H1 (cell line): ENCODE measurements at regions not wholly inside any gene's neighbourhood (a gene's known extent, or its start where the extent isn't known, plus 50 kb on each side); places are given as distances from the start of the nearest gene placed in this dataset.

Source experiments
- CTCF ChIA-PET: fragments of 300-600 bp; sonication (Branson Sonifier 250); formaldehyde crosslinking; loops from one replicate; lab custom pipeline; 2021; ENCODE audit not compliant: partially characterized antibody; lab: Charles Lee
- POLR2A ChIA-PET: fragments of 300-600 bp; sonication (Branson Sonifier 250); formaldehyde crosslinking; loops from one replicate; lab custom pipeline; 2021; ENCODE audit warnings: inconsistent platforms; ENCODE audit not compliant: partially characterized antibody; lab: Charles Lee
- DNase-seq, 2 experiments: peaks; one replicate each; pipeline versions ENCODE4 v3.0.0 to v3.0.0-alpha.2; 2010 to 2022; ENCODE audit warnings: low spot score in 2 of 2, low read depth in 1 of 2, mixed read lengths in 1 of 2
- FAIRE-seq: peaks from 2 replicates; lab custom pipeline; 2011; peaks lifted over from hg19 to GRCh38; lab: Jason Lieb, UNC
- H2AFZ ChIP-seq: 2 replicates; pipeline ENCODE4 v1.8.1; 2012; ENCODE audit warnings: low read length, inconsistent platforms
- H2AK5ac ChIP-seq: 2 replicates; pipeline ENCODE4 v1.6.1; 2013; ENCODE audit warnings: low read depth, low read length
- H2BK120ac ChIP-seq: replicated peaks from 2 replicates; pipeline ENCODE3; 2013; ENCODE audit warnings: low read depth, low read length, inconsistent platforms
- H2BK12ac ChIP-seq: 2 replicates; pipeline ENCODE4 v1.6.1; 2013; ENCODE audit warnings: low read depth, low read length
- H2BK15ac ChIP-seq: 2 replicates; pipeline ENCODE4 v1.6.1; 2013; ENCODE audit warnings: low read length
- H2BK20ac ChIP-seq: 2 replicates; pipeline ENCODE4 v1.6.1; 2013; ENCODE audit warnings: low read length
- H2BK5ac ChIP-seq: 2 replicates; pipeline ENCODE4 v1.6.1; 2013; ENCODE audit warnings: low read depth, low read length
- H3K14ac ChIP-seq: 2 replicates; pipeline ENCODE4 v1.6.1; 2013; ENCODE audit warnings: inconsistent platforms; ENCODE audit not compliant: insufficient read length
- H3K18ac ChIP-seq: 2 replicates; pipeline ENCODE4 v1.6.1; 2013; ENCODE audit warnings: low read length; ENCODE audit errors: extremely low read depth
- H3K23ac ChIP-seq: 2 replicates; pipeline ENCODE4 v1.6.1; 2013; ENCODE audit warnings: inconsistent platforms; ENCODE audit not compliant: insufficient read length
- H3K23me2 ChIP-seq: 2 replicates; pipeline ENCODE4 v1.6.1; 2013; ENCODE audit warnings: low read depth, low read length
- H3K27ac ChIP-seq: 2 replicates; pipeline ENCODE4 v1.6.1; 2011; ENCODE audit warnings: low read depth, low read length, inconsistent platforms
- H3K27me3 ChIP-seq, 4 experiments: replicated peaks in 1 of 4; 1 replicate in 1 of 4; 2 replicates in 3 of 4; pipeline versions ENCODE4 v1.6.1 to v1.8.1; 2011 to 2013; ENCODE audit warnings: low read length in 3 of 4, mild to moderate bottlenecking in 3 of 4, inconsistent platforms in 2 of 4, mixed read lengths in 2 of 4, moderate library complexity in 1 of 4; ENCODE audit not compliant: control insufficient read depth in 3 of 4, insufficient read depth in 3 of 4; ENCODE audit errors: extremely low read depth in 1 of 4
- H3K36me3 ChIP-seq, 4 experiments: 2 replicates each; pipeline versions ENCODE4 v1.6.1 to v1.8.1; 2011 to 2013; ENCODE audit warnings: mild to moderate bottlenecking in 4 of 4, low read length in 3 of 4, moderate library complexity in 2 of 4, control low read depth in 1 of 4, inconsistent platforms in 1 of 4; ENCODE audit not compliant: insufficient read depth in 4 of 4, control insufficient read depth in 2 of 4
- H3K4ac ChIP-seq: replicated peaks from 2 replicates; pipeline ENCODE3; 2013; ENCODE audit warnings: low read length, low read depth, mixed read lengths, inconsistent platforms; ENCODE audit not compliant: insufficient read length
- H3K4me1 ChIP-seq, 4 experiments: replicated peaks in 1 of 4; 1 replicate in 1 of 4; 2 replicates in 3 of 4; pipeline versions ENCODE4 v1.6.1 to v1.8.1; 2011 to 2013; ENCODE audit warnings: low read length in 3 of 4, inconsistent platforms in 2 of 4, mixed read lengths in 1 of 4; ENCODE audit not compliant: insufficient read depth in 4 of 4, control insufficient read depth in 3 of 4
- H3K4me2 ChIP-seq, 2 experiments: 2 replicates each; pipeline versions ENCODE4 v1.6.1 to v1.8.1; 2011 to 2013; ENCODE audit warnings: low read depth in 2 of 2, low read length in 2 of 2, control low read depth in 1 of 2, inconsistent platforms in 1 of 2, mild to moderate bottlenecking in 1 of 2; ENCODE audit not compliant: insufficient read depth in 1 of 2
- H3K4me3 ChIP-seq, 4 experiments: fragments of 200-600, 300-600 bp in 1 of 4; sonication (generic), shearing (Covaris generic), sonication (Bioruptor Twin) in 1 of 4; 2 replicates each; pipeline versions ENCODE4 v1.5.1 to v1.8.1; 2011 to 2016; ENCODE audit warnings: low read length in 4 of 4, low read depth in 3 of 4, control low read depth in 2 of 4, inconsistent platforms in 2 of 4, mild to moderate bottlenecking in 2 of 4, mixed read lengths in 1 of 4, moderate library complexity in 1 of 4; ENCODE audit not compliant: insufficient read depth in 2 of 4; ENCODE audit errors: extremely low read depth in 1 of 4
- H3K56ac ChIP-seq: replicated peaks from 2 replicates; pipeline ENCODE3; 2013; ENCODE audit warnings: low read depth, mild to moderate bottlenecking, mixed read lengths, low read length, inconsistent platforms; ENCODE audit not compliant: insufficient read length
- H3K79me1 ChIP-seq: 2 replicates; pipeline ENCODE4 v1.6.1; 2013; ENCODE audit warnings: low read depth, low read length, control low read depth
- H3K79me2 ChIP-seq, 2 experiments: 2 replicates each; pipeline versions ENCODE4 v1.6.1 to v1.8.1; 2012 to 2013; ENCODE audit warnings: low read length in 2 of 2, mild to moderate bottlenecking in 2 of 2, inconsistent platforms in 1 of 2; ENCODE audit not compliant: insufficient read depth in 2 of 2, control insufficient read depth in 1 of 2
- H3K9ac ChIP-seq, 4 experiments: replicated peaks in 1 of 4; 1 replicate in 1 of 4; 2 replicates in 3 of 4; pipeline versions ENCODE4 v1.6.1 to v1.8.1; 2011 to 2013; ENCODE audit warnings: low read depth in 3 of 4, low read length in 3 of 4, control low read depth in 2 of 4, mild to moderate bottlenecking in 2 of 4, moderate library complexity in 2 of 4, inconsistent platforms in 1 of 4; ENCODE audit errors: extremely low read depth in 1 of 4
- H3K9me3 ChIP-seq, 2 experiments: 2 replicates each; pipeline versions ENCODE4 v1.6.1 to v1.8.1; 2012 to 2013; ENCODE audit warnings: mild to moderate bottlenecking in 2 of 2, moderate library complexity in 2 of 2, control low read depth in 1 of 2, inconsistent platforms in 1 of 2, low read depth in 1 of 2, low read length in 1 of 2, mixed read lengths in 1 of 2; ENCODE audit not compliant: insufficient read depth in 2 of 2
- H4K20me1 ChIP-seq, 2 experiments: replicated peaks in 1 of 2; 2 replicates each; pipeline versions ENCODE3 to v1.8.1; 2011 to 2013; ENCODE audit warnings: inconsistent platforms in 2 of 2, low read length in 2 of 2, mild to moderate bottlenecking in 1 of 2; ENCODE audit not compliant: insufficient read depth in 2 of 2, control insufficient read depth in 1 of 2
- H4K5ac ChIP-seq: 2 replicates; pipeline ENCODE4 v1.6.1; 2013; ENCODE audit warnings: low read length, low read depth, mixed read lengths, inconsistent platforms; ENCODE audit not compliant: insufficient read length
- H4K8ac ChIP-seq: 2 replicates; pipeline ENCODE4 v1.8.0; 2013; ENCODE audit warnings: mild to moderate bottlenecking, moderate library complexity, low read length, inconsistent platforms; ENCODE audit not compliant: insufficient read depth; ENCODE audit errors: extremely low read depth
- H4K91ac ChIP-seq: replicated peaks from 2 replicates; pipeline ENCODE3; 2013; ENCODE audit warnings: low read length, mixed read lengths, inconsistent platforms; ENCODE audit not compliant: insufficient read length
- ATF2 ChIP-seq: IDR thresholded peaks from 2 replicates; pipeline ENCODE4 v1.6.1; 2012; ENCODE audit warnings: low read length, inconsistent platforms
- ATF3 ChIP-seq: IDR thresholded peaks from 2 replicates; pipeline ENCODE4 v1.6.1; 2011; ENCODE audit warnings: low read depth, mild to moderate bottlenecking, low read length; ENCODE audit not compliant: insufficient read depth
- CHD1 ChIP-seq: IDR thresholded peaks from 2 replicates; pipeline ENCODE4 v1.6.1; 2012; ENCODE audit warnings: low read depth, low read length, improper control_type of control experiment
- CREB1 ChIP-seq: IDR thresholded peaks from 2 replicates; pipeline ENCODE4 v1.6.1; 2012; ENCODE audit warnings: inconsistent platforms
- HDAC2 ChIP-seq, 2 experiments: fragments of 300-600 bp in 1 of 2; sonication (generic) in 1 of 2; IDR thresholded peaks; 2 replicates each; pipeline ENCODE4 v1.6.1; 2011 to 2012; ENCODE audit warnings: low read depth in 2 of 2, low read length in 2 of 2, mild to moderate bottlenecking in 2 of 2, moderate library complexity in 2 of 2, borderline replicate concordance in 1 of 2, inconsistent platforms in 1 of 2
- NANOG ChIP-seq: IDR thresholded peaks from 2 replicates; pipeline ENCODE4 v1.6.1; 2011; ENCODE audit warnings: low read length, low read depth, mild to moderate bottlenecking, inconsistent platforms; ENCODE audit not compliant: insufficient read depth, poor library complexity, severe bottlenecking
- PHF8 ChIP-seq: fragments of 200-600 bp; sonication (generic); conservative IDR thresholded peaks from 2 replicates; pipeline ENCODE4 v1.7.1; 2012; ENCODE audit warnings: low read depth, mild to moderate bottlenecking, inconsistent platforms, low read length, moderate library complexity
- RXRA ChIP-seq: IDR thresholded peaks from 2 replicates; pipeline ENCODE4 v1.6.1; 2011; ENCODE audit warnings: low read depth, mild to moderate bottlenecking, low read length, moderate library complexity; ENCODE audit not compliant: insufficient read depth
- SAP30 ChIP-seq: fragments of 300-600 bp; sonication (generic); IDR thresholded peaks from 2 replicates; pipeline ENCODE4 v1.7.1; 2012; ENCODE audit warnings: low read length, moderate library complexity, mild to moderate bottlenecking, inconsistent platforms; ENCODE audit not compliant: insufficient read depth, insufficient replicate concordance
- SIX5 ChIP-seq: IDR thresholded peaks from 2 replicates; pipeline ENCODE4 v1.6.1; 2011; ENCODE audit warnings: mild to moderate bottlenecking, low read depth, low read length
- TAF7 ChIP-seq: optimal IDR thresholded peaks from 2 replicates; pipeline ENCODE3; 2011; ENCODE audit warnings: low read depth, mild to moderate bottlenecking, inconsistent platforms, low read length, moderate library complexity, borderline replicate concordance
- TBP ChIP-seq: IDR thresholded peaks from 2 replicates; pipeline ENCODE4 v1.6.1; 2011; ENCODE audit warnings: low read depth, low read length, improper control_type of control experiment
- WGBS, 2 experiments: shearing (Covaris generic) in 1 of 2; methylation state at CpG; one replicate each; pipeline versions ENCODE4 v1.1.6 to v1.1.7; 2013 to 2015; ENCODE audit warnings: low lambda C conversion rate in 2 of 2, mixed read lengths in 2 of 2, inconsistent platforms in 1 of 2, low coverage in 1 of 2, missing lambda C conversion rate in 1 of 2; ENCODE audit not compliant: insufficient replicate concordance in 2 of 2, insufficient coverage in 1 of 2, insufficient read length in 1 of 2; ENCODE audit errors: extremely low coverage in 1 of 2, missing lambda C conversion rate in 1 of 2; 5-methylcytosine and 5-hydroxymethylcytosine counted together

- Histone ChIP-seq H2AK5ac (no peak overlapping the region), H3K14ac (no peak overlapping the region), H3K27me3 (no peaks in the 10 kb centered on the region), H2BK20ac (no peak overlapping the region), H3K4me1 (no peaks in the 10 kb centered on the region), H3K79me2 (no peaks in the 10 kb centered on the region), H3K9ac (no peak overlapping the region), H3K23me2 (no peaks in the 10 kb centered on the region), H4K8ac (no peak overlapping the region), H3K18ac (no peak overlapping the region), H2AFZ (no peak overlapping the region), H3K27ac (no peak overlapping the region), H2BK120ac (no peak overlapping the region), H3K79me1 (no peaks in the 10 kb centered on the region), H2BK12ac (no peak overlapping the region), H3K23ac (no peak overlapping the region), H4K91ac (no peak overlapping the region), H2BK5ac (no peak overlapping the region), H3K4ac (no peak overlapping the region), H4K20me1 (no peaks in the 10 kb centered on the region), H2BK15ac (no peak overlapping the region), H3K4me3 (no peak overlapping the region), H4K5ac (no peak overlapping the region), H3K56ac (no peak overlapping the region), H3K4me2 (no peak overlapping the region), H3K9me3 (no peaks in the 10 kb centered on the region; a peak in 1 of 4 replicates), H3K36me3 (no peaks in the 10 kb centered on the region)
- POLR2A ChIA-PET, result no interaction called here
- CTCF ChIA-PET, result no interaction called here
- WGBS, 2 experiments, result 95% methylated on average over 1 of the region's 1 CpG; no CpG with 5 or more reads in 1 of the 2 experiments
- DNase-seq (no peak), FAIRE-seq (no peak)
- TF ChIP-seq TBP (no peak), SAP30 (no peak), CREB1 (no peak), PHF8 (no peak), ATF3 (no peak), SIX5 (no peak), TAF7 (no peak), NANOG (no peak), RXRA (no peak), HDAC2 (IDR thresholded peaks at IDR 0.05; ENCODE audit: borderline replicate concordance in 1 of 2, low read depth in 2 of 2, low read length in 2 of 2) (no peak), ATF2 (no peak), CHD1 (no peak)
These were observed 513.5 kb upstream of the ZEB2 start for GRCh38 chr2:145033438-145033837.
